GM10266 (cell line): ENCODE measurements at regions not wholly inside any gene's neighbourhood (a gene's known extent, or its start where the extent isn't known, plus 50 kb on each side); places are given as distances from the start of the nearest gene placed in this dataset.

Source experiments
- DNase-seq: peaks from one replicate; pipeline ENCODE4 v3.0.0; 2012; ENCODE audit errors: extremely low spot score
- TF ChIP-seq, protein P1 (sequence below): IDR thresholded peaks from 2 replicates; pipeline ENCODE4 v1.5.1; 2012; ENCODE audit warnings: mild to moderate bottlenecking, low read depth; ENCODE audit not compliant: control insufficient read depth, insufficient read depth; ENCODE audit errors: missing control alignments

DNA sequence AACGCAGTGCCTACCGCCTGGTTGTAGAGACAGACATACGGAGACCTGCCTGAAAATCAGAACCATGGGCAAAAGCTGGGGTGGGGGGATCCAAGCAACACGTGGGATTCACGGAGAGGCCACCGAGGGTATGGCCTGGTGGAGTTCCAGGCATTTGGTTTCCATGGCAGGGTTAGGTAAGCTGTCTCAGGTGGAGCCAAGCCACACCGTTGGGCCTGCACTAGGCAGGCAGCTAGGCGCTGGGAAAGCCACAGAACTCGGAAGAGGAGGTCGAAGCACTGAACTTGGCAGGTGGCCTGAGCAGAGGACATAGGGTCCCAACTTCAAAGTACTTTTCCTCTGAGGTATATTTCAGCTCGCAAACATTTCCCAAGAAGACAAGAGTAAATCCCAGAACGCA is 111.6 kb downstream of the ISL1 start:
- no peak for DNase-seq
- TF ChIP-seq, protein P1, sequence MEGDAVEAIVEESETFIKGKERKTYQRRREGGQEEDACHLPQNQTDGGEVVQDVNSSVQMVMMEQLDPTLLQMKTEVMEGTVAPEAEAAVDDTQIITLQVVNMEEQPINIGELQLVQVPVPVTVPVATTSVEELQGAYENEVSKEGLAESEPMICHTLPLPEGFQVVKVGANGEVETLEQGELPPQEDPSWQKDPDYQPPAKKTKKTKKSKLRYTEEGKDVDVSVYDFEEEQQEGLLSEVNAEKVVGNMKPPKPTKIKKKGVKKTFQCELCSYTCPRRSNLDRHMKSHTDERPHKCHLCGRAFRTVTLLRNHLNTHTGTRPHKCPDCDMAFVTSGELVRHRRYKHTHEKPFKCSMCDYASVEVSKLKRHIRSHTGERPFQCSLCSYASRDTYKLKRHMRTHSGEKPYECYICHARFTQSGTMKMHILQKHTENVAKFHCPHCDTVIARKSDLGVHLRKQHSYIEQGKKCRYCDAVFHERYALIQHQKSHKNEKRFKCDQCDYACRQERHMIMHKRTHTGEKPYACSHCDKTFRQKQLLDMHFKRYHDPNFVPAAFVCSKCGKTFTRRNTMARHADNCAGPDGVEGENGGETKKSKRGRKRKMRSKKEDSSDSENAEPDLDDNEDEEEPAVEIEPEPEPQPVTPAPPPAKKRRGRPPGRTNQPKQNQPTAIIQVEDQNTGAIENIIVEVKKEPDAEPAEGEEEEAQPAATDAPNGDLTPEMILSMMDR: no peak

DNA sequence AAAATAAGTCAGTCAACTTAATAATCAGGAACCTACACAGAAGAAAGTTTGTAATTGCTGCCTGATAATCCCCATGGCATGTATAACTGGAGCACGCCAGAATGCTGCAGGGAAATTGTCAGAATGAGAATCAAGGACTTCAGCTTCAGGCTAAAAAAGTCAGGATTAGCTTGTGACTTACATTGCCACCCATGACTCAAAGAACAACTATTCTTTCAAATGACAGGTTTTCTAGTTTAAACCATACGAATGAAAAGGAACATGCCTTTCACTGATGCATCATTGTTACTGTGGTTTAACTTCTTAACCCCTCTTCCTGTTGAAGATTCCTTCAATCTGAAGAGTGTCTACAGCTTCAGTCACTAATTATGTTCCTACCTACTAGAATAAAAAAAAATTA is 112.4 kb downstream of the ISL1 start:
- DNase-seq: no peak
- TF ChIP-seq, protein P1: no peak

DNA sequence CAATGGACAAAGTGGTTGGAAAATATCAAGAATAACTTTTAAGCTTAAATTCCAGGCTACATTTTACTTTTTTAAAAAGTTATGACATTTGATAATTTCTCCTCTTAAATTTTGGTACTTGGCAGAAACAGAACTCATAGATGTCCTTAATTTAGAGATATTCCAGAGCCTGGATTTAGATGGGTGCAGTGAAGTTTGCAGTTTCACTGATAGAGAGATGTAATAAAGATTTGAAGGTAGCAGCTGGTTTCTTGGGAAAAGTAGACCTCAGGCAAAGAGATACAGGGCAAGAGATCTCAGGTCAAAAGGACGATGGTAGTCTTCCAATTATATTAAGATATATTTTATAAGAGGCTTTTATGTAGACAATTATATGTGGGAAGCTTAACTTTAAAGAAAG is 134.6 kb downstream of the ISL1 start:
- DNase-seq: no peak
- TF ChIP-seq, protein P1: no peak

DNA sequence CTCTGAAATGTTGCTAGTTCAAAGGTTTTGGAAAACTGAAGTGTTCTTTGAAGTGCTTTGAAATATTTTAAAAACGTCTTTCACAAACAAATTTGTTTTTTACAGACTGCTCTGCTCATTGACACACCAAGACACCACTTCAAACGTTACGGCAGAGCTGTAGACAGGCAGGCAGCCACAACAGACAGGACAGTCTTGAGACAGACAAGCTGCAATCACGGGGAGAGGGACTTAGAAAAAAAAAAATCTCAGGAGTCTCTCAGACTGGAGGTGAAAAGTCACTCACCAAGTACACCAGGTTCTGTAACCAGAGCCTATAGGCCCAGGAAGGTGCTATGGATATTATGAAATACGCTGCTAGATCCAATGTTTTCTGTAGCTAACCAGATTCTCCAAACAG is 135.4 kb downstream of the ISL1 start:
- DNase-seq: no peak
- TF ChIP-seq, protein P1: no peak

DNA sequence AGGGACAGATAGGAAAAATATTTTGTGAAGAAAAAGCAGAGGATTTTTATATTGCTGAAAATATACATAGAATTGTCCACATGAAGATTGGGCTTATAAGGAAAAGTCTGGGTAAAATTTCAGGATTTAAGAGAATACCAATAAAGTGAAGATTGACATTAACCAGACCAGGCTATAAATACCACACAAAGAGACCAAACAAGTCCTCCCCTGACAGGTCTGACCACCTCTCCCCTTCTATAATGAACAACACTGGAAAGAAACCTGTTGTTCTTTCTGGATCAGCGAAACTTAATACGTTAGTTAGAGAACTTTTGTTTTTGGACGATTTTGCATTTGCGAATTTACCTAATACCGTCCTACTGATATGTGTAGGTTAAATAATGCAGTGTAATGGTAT is 138.3 kb downstream of the ISL1 start:
- DNase-seq: no peak
- TF ChIP-seq, protein P1: no peak

DNA sequence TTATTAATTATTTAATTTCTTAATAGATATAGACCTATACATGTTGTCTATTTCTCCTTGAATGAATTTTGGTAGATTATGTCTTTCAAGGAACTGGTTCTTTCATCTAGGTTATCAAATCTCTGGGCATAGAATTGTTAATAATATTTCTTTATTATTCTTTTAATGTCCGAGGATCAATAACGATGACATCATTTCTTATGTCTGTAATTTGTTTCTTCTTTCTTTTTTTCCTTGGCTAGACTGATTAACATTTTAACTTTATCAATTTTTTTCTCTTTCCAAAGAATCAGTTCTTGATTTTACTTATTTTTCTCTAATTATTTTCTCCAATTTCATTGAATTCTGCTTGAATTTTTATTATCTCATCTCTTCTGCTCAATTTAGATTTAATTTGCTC is 156.0 kb downstream of the ISL1 start:
- TF ChIP-seq, protein P1: no peak

DNA sequence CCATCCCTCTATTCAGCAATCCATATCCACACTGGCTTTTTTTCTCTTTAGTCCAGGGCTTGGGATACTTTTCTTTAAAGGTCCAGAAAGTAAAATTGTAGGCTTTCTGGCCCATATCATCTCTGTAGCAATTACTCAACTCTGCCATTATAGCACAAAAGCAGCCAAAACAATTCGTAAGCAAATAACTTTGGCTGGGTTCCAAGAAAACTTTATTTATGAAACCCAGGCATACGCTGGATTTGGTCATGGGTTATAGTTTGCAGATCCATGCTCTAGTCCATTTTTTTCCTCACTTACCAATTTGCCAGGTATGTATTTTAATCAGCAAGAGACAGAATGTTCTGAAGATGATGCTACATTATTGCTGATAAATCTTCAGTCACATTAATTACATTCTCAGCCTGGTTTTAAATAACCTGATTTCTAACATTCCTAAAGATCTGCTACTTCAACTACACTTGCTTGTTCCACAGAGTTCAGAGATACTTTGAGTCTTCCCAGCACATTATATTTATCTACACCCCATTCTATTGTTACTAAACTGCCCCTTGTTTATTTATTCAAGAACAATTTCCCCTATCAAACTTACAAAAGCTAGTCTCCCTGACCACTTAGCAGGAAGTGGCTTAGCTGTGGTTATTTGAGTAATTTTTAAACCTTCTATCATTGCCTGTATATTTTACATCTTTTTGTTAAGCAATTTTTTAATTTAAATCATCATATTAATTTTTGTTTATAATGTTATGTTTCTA is 161.0 kb downstream of the ISL1 start:
- TF ChIP-seq, protein P1: no peak
- no peak for DNase-seq

More for the DNA sequence above, 156.0 kb downstream of the ISL1 start:
- DNase-seq: no peak
